GM23248 (cell line): ENCODE measurements at regions not wholly inside any gene's neighbourhood (a gene's known extent, or its start where the extent isn't known, plus 50 kb on each side); places are given as distances from the start of the nearest gene placed in this dataset.

Experiments
- EZH2 ChIP-seq: fragments of 200-600 bp; sonication (generic); IDR thresholded peaks from 2 replicates; pipeline ENCODE4 v1.6.1; 2018; ENCODE audit warnings: antibody characterized with exemption, mild to moderate bottlenecking; ENCODE audit not compliant: insufficient read depth, poor library complexity, severe bottlenecking
- EZH2phosphoT487 ChIP-seq: fragments of 200-600 bp; sonication (generic); IDR thresholded peaks from 2 replicates; pipeline ENCODE4 v1.6.1; 2018; ENCODE audit warnings: antibody characterized with exemption, moderate library complexity, mild to moderate bottlenecking, low read depth; ENCODE audit not compliant: insufficient read depth

GRCh38 chr18:45208164-45208563, 407.1 kb upstream of the SLC14A2 start:
- TF ChIP-seq EZH2 (no peak), EZH2phosphoT487 (no peak)
